ENCODE measurements at regions not wholly inside any gene's neighbourhood (a gene's known extent, or its start where the extent isn't known, plus 50 kb on each side); places are given as distances from the start of the nearest gene placed in this dataset.

DNA sequence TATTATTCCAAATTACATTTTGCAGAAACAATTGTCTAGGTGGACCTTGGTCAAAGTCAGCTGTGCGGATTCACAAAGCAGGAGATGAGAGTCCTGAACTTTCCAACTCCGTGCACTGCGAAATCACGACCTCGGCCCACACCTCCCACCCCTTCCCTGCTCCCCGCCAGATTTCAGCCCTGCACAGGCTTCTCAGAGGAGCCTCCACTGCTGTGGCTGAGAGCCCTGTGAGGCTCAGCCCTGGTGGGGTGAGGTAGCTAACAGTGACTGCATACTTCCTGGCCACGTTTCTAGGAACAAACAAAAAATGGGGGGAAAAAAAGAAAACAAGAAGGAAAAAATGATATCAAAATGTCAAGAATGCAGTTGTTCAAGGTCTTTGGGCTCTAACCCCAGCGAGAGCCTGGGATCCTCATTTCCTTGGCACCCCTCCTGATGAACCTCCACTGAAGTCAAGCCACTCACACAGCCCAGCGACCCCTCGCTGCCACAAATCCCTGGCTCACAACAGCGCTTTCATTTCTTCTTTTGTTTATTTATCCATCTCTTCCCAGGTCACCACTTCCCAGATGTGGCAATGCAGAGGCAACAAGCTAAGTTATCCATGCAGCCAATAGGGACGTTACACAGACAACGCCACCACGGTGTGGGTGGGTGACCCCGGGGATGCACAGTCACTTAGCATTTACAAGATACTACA lies 729.7 kb upstream of the ID2 start:
- TF ChIP-seq CTCF (IDR thresholded peaks at IDR 0.05): no peak
- no peak for TF ChIP-seq POLR2A (IDR thresholded peaks at IDR 0.05)

Measured in heart left ventricle (tissue), 13 donors.